CD14-positive monocyte (primary cell): ENCODE measurements at regions not wholly inside any gene's neighbourhood (a gene's known extent, or its start where the extent isn't known, plus 50 kb on each side); places are given as distances from the start of the nearest gene placed in this dataset.

Experiments used
- DNase-seq, 3 donors: peaks; one replicate each; pipeline ENCODE4 v3.0.0-alpha.2; 2011 to 2022
- H2AFZ ChIP-seq: 2 replicates; pipeline ENCODE4 v1.6.0; 2012; ENCODE audit warnings: mild to moderate bottlenecking, low read depth, low read length, inconsistent platforms; ENCODE audit not compliant: insufficient read depth, poor library complexity, severe bottlenecking
- H3K27ac ChIP-seq, 2 donors: 1 replicate in 1 of 2; 2 replicates in 1 of 2; pipeline ENCODE4 v1.5.1; 2012 to 2013; ENCODE audit warnings: low read length in 2 of 2, control low read depth in 1 of 2, inconsistent platforms in 1 of 2, low read depth in 1 of 2, mild to moderate bottlenecking in 1 of 2
- H3K27me3 ChIP-seq, 2 donors: one replicate each; pipeline versions ENCODE4 v1.6.0 to v1.6.1; 2011 to 2013; ENCODE audit warnings: low read length in 2 of 2; ENCODE audit not compliant: control insufficient read depth in 2 of 2, insufficient read depth in 2 of 2
- H3K36me3 ChIP-seq, 2 donors: replicated peaks in 1 of 2; 1 replicate in 1 of 2; 2 replicates in 1 of 2; pipeline versions ENCODE4 v1.5.1 to v1.6.1; 2012 to 2013; ENCODE audit warnings: low read length in 2 of 2, control low read depth in 1 of 2, inconsistent platforms in 1 of 2, mild to moderate bottlenecking in 1 of 2; ENCODE audit not compliant: insufficient read depth in 2 of 2, control insufficient read depth in 1 of 2
- H3K4me1 ChIP-seq, 2 donors: 1 replicate in 1 of 2; 2 replicates in 1 of 2; pipeline versions ENCODE4 v1.5.1 to v1.6.1; 2012 to 2013; ENCODE audit warnings: low read length in 2 of 2, control low read depth in 1 of 2, inconsistent platforms in 1 of 2, mild to moderate bottlenecking in 1 of 2, moderate library complexity in 1 of 2; ENCODE audit not compliant: insufficient read depth in 2 of 2, control insufficient read depth in 1 of 2
- H3K4me2 ChIP-seq: replicated peaks from 2 replicates; pipeline ENCODE3; 2012; ENCODE audit warnings: low read length, moderate library complexity, mild to moderate bottlenecking; ENCODE audit not compliant: poor library complexity, severe bottlenecking; ENCODE audit errors: extremely low read depth
- H3K4me3 ChIP-seq, 3 experiments: fragments of 200-600 bp in 1 of 3; sonication (generic) in 1 of 3; replicated peaks in 1 of 3; 1 replicate in 2 of 3; 2 replicates in 1 of 3; pipeline ENCODE4 v1.5.1; 2011 to 2013; ENCODE audit warnings: low read length in 3 of 3, mild to moderate bottlenecking in 3 of 3, control low read depth in 2 of 3, low read depth in 2 of 3, inconsistent platforms in 1 of 3, moderate library complexity in 1 of 3
- H3K79me2 ChIP-seq: 2 replicates; pipeline ENCODE4 v1.6.0; 2012; ENCODE audit warnings: mild to moderate bottlenecking, control low read depth, inconsistent platforms, low read length, moderate library complexity; ENCODE audit not compliant: insufficient read depth
- H3K9ac ChIP-seq: 2 replicates; pipeline ENCODE4 v1.6.0; 2017; ENCODE audit warnings: low read length, mild to moderate bottlenecking; ENCODE audit not compliant: insufficient read depth, poor library complexity, severe bottlenecking
- H3K9me3 ChIP-seq, 2 donors: replicated peaks in 1 of 2; 1 replicate in 1 of 2; 2 replicates in 1 of 2; pipeline versions ENCODE4 v1.5.1 to v1.6.1; 2012 to 2013; ENCODE audit warnings: low read length in 2 of 2, control low read depth in 1 of 2; ENCODE audit not compliant: control insufficient read depth in 1 of 2, insufficient read depth in 1 of 2
- H4K20me1 ChIP-seq: 2 replicates; pipeline ENCODE4 v1.6.0; 2012; ENCODE audit warnings: mild to moderate bottlenecking, low read length, control low read depth, moderate library complexity; ENCODE audit not compliant: insufficient read depth
- H3K27ac Mint-ChIP-seq, 7 donors: one replicate each; pipeline ENCODE4 v1.8.0; 2020; ENCODE audit warnings: mild to moderate bottlenecking in 7 of 7, mixed read lengths in 7 of 7, moderate library complexity in 6 of 7, inconsistent platforms in 2 of 7
- H3K27me3 Mint-ChIP-seq, 3 donors: one replicate each; pipeline ENCODE4 v1.8.0; 2021 to 2022; ENCODE audit warnings: low read depth in 3 of 3, mild to moderate bottlenecking in 3 of 3, mixed read lengths in 3 of 3, moderate library complexity in 3 of 3, inconsistent platforms in 1 of 3
- H3K36me3 Mint-ChIP-seq, 2 donors: one replicate each; pipeline ENCODE4 v1.8.0; 2020; ENCODE audit warnings: mixed read lengths in 2 of 2, inconsistent platforms in 1 of 2, mild to moderate bottlenecking in 1 of 2
- H3K4me1 Mint-ChIP-seq: one replicate; pipeline ENCODE4 v1.8.0; 2020; ENCODE audit warnings: mild to moderate bottlenecking, mixed read lengths
- H3K4me3 Mint-ChIP-seq, 2 donors: one replicate each; pipeline ENCODE4 v1.8.0; 2020; ENCODE audit warnings: mild to moderate bottlenecking in 2 of 2, mixed read lengths in 2 of 2, moderate library complexity in 1 of 2
- H3K9me3 Mint-ChIP-seq, 7 donors: one replicate each; pipeline ENCODE4 v1.8.0; 2020 to 2022; ENCODE audit warnings: mixed read lengths in 7 of 7, mild to moderate bottlenecking in 6 of 7, moderate library complexity in 6 of 7, inconsistent platforms in 2 of 7
- CTCF ChIP-seq: fragments of 200-600 bp; IDR thresholded peaks from one replicate; pipeline ENCODE4 v1.8.0; 2022; ENCODE audit warnings: antibody characterized with exemption, mild to moderate bottlenecking
- WGBS: methylation state at CpG from one replicate; pipeline ENCODE4 v1.1.5; 2013; ENCODE audit warnings: missing lambda C conversion rate; ENCODE audit not compliant: insufficient coverage; 5-methylcytosine and 5-hydroxymethylcytosine counted together
- intact Hi-C, 2 donors: fragments of 100-400 bp; cut with micrococcal nuclease; formaldehyde crosslinking; loops; one replicate each; pipeline versions ENCODE4 v1.15.0 to v1.15.1; 2023

- Histone ChIP-seq H3K4me1 (no peaks in the 10 kb centered on the region), H3K9me3 (no peaks in the 10 kb centered on the region), H3K79me2 (no peaks in the 10 kb centered on the region), H3K4me2 (no peak overlapping the region), H3K27me3 (no peaks in the 10 kb centered on the region), H3K9ac (no peak overlapping the region), H4K20me1 (no peaks in the 10 kb centered on the region), H3K27ac (no peak overlapping the region), H3K4me3 (no peak overlapping the region), H3K36me3 (no peaks in the 10 kb centered on the region), H2AFZ (no peak overlapping the region)
- TF ChIP-seq CTCF: no peak
- WGBS: no CpG with 5 or more reads among the region's 3 CpGs
- no peaks in the 10 kb centered on the region for H3K4me1 Mint-ChIP-seq
- H3K27me3 Mint-ChIP-seq: peaks cover 0 to under 1% (median 0%) of the 10 kb centered on the region in 3 donors
- no peak overlapping the region for H3K4me3 Mint-ChIP-seq
- DNase-seq: no peak
- H3K36me3 Mint-ChIP-seq: no peaks in the 10 kb centered on the region
- intact Hi-C loops: no loop called here
- H3K9me3 Mint-ChIP-seq: peaks cover 0 to 3% (median 0%) of the 10 kb centered on the region in 7 donors
- no peak overlapping the region for H3K27ac Mint-ChIP-seq
Observed at GRCh38 chr3:117308353-117308752, 598.8 kb downstream of the TUSC7 start.

GRCh38 chr3:117308756-117309155, 599.2 kb downstream of the TUSC7 start:
- Histone ChIP-seq H3K9ac (no peak overlapping the region), H3K79me2 (no peaks in the 10 kb centered on the region), H3K9me3 (no peaks in the 10 kb centered on the region), H3K27ac (no peak overlapping the region), H3K4me2 (no peak overlapping the region), H4K20me1 (no peaks in the 10 kb centered on the region), H3K27me3 (no peaks in the 10 kb centered on the region), H3K4me3 (no peak overlapping the region), H2AFZ (no peak overlapping the region), H3K4me1 (no peaks in the 10 kb centered on the region), H3K36me3 (no peaks in the 10 kb centered on the region)
- no peak overlapping the region for H3K4me3 Mint-ChIP-seq
- H3K4me1 Mint-ChIP-seq: no peaks in the 10 kb centered on the region
- no peak for TF ChIP-seq CTCF
- no peak overlapping the region for H3K27ac Mint-ChIP-seq
- no peaks in the 10 kb centered on the region for H3K27me3 Mint-ChIP-seq
- WGBS: no CpG with 5 or more reads among the region's 1 CpG
- intact Hi-C loops: no loop called here
- peaks cover 0 to 3% (median 0%) of the 10 kb centered on the region in 7 donors for H3K9me3 Mint-ChIP-seq
- H3K36me3 Mint-ChIP-seq: no peaks in the 10 kb centered on the region
- no peak for DNase-seq
